ENCODE measurements at regions not wholly inside any gene's neighbourhood (a gene's known extent, or its start where the extent isn't known, plus 50 kb on each side); places are given as distances from the start of the nearest gene placed in this dataset.

GRCh38 chr6:147674099-147674498 lies 165.6 kb downstream of the SAMD5 start:
- no peak for DNase-seq
- in situ Hi-C loops (cut with HindIII; ENCODE audit: low pct_ligation_motif_present, low sequenced_read_pairs): no loop called here
- no peak overlapping the region for H3K4me3 ChIP-seq (ENCODE audit: low read depth, low read length)
- no peaks in the 10 kb centered on the region for H3K27me3 ChIP-seq (replicated peaks)
- H3K27ac ChIP-seq: no peak overlapping the region
- H3K36me3 ChIP-seq (replicated peaks): no peaks in the 10 kb centered on the region
- no peak for TF ChIP-seq CTCF (IDR thresholded peaks at IDR 0.05; ENCODE audit: low read depth, low read length, missing control alignments)

GRCh38 chr6:147674794-147675193 lies 166.3 kb downstream of the SAMD5 start:
- no peaks in the 10 kb centered on the region for H3K27me3 ChIP-seq (replicated peaks)

GRCh38 chr6:147675281-147675680 lies 166.8 kb downstream of the SAMD5 start:
- no peak for DNase-seq
- in situ Hi-C loops (cut with HindIII; ENCODE audit: low pct_ligation_motif_present, low sequenced_read_pairs): no loop called here
- Histone ChIP-seq H3K27ac (no peak overlapping the region), H3K36me3 (replicated peaks) (no peaks in the 10 kb centered on the region), H3K4me3 (ENCODE audit: low read depth, low read length) (no peak overlapping the region), H3K27me3 (replicated peaks) (no peaks in the 10 kb centered on the region)
- no peak for TF ChIP-seq CTCF (IDR thresholded peaks at IDR 0.05; ENCODE audit: low read depth, low read length, missing control alignments)

More at GRCh38 chr6:147674794-147675193, 166.3 kb downstream of the SAMD5 start:
- in situ Hi-C loops (cut with HindIII; ENCODE audit: low pct_ligation_motif_present, low sequenced_read_pairs): no loop called here
- no peaks in the 10 kb centered on the region for H3K36me3 ChIP-seq (replicated peaks)
- no peak for DNase-seq
- no peak overlapping the region for H3K27ac ChIP-seq
- no peak overlapping the region for H3K4me3 ChIP-seq (ENCODE audit: low read depth, low read length)
- TF ChIP-seq CTCF (IDR thresholded peaks at IDR 0.05; ENCODE audit: low read depth, low read length, missing control alignments): no peak

- in situ Hi-C loops (cut with HindIII; ENCODE audit: low pct_ligation_motif_present, low sequenced_read_pairs): no loop called here
- no peak overlapping the region for H3K4me3 ChIP-seq (ENCODE audit: low read depth, low read length)
- no peaks in the 10 kb centered on the region for H3K36me3 ChIP-seq (replicated peaks)
- no peak overlapping the region for H3K27ac ChIP-seq
- H3K27me3 ChIP-seq (replicated peaks): no peaks in the 10 kb centered on the region
- no peak for TF ChIP-seq CTCF (IDR thresholded peaks at IDR 0.05; ENCODE audit: low read depth, low read length, missing control alignments)
- DNase-seq: no peak
Measured at GRCh38 chr6:147676495-147677199, 168.2 kb downstream of the SAMD5 start.

- H3K27ac ChIP-seq: no peak overlapping the region
- H3K36me3 ChIP-seq (replicated peaks): no peaks in the 10 kb centered on the region
- DNase-seq: no peak
- TF ChIP-seq CTCF (IDR thresholded peaks at IDR 0.05; ENCODE audit: low read depth, low read length, missing control alignments): no peak
- H3K4me3 ChIP-seq (ENCODE audit: low read depth, low read length): no peak overlapping the region
- H3K27me3 ChIP-seq (replicated peaks): no peaks in the 10 kb centered on the region
- in situ Hi-C loops (cut with HindIII; ENCODE audit: low pct_ligation_motif_present, low sequenced_read_pairs): no loop called here
Measured at GRCh38 chr6:147677647-147678046, 169.2 kb downstream of the SAMD5 start.

GRCh38 chr6:147678253-147678652 lies 169.8 kb downstream of the SAMD5 start:
- in situ Hi-C loops (cut with HindIII; ENCODE audit: low pct_ligation_motif_present, low sequenced_read_pairs): no loop called here
- Histone ChIP-seq H3K4me3 (ENCODE audit: low read depth, low read length) (no peak overlapping the region), H3K27ac (no peak overlapping the region), H3K36me3 (replicated peaks) (no peaks in the 10 kb centered on the region), H3K27me3 (replicated peaks) (no peaks in the 10 kb centered on the region)
- no peak for TF ChIP-seq CTCF (IDR thresholded peaks at IDR 0.05; ENCODE audit: low read depth, low read length, missing control alignments)
- DNase-seq: no peak

Data from brain microvascular endothelial cell (primary cell).